Kidney capillary endothelial cell (primary cell): ENCODE measurements at regions not wholly inside any gene's neighbourhood (a gene's known extent, or its start where the extent isn't known, plus 50 kb on each side); places are given as distances from the start of the nearest gene placed in this dataset.
A peak's percentile ranks its signal among the peaks of the same experiment; 100 is the strongest.

Experiments
- DNase-seq: peaks from one replicate; pipeline ENCODE4 v3.0.0-alpha.2; 2018; ENCODE audit warnings: low spot score

DNA sequence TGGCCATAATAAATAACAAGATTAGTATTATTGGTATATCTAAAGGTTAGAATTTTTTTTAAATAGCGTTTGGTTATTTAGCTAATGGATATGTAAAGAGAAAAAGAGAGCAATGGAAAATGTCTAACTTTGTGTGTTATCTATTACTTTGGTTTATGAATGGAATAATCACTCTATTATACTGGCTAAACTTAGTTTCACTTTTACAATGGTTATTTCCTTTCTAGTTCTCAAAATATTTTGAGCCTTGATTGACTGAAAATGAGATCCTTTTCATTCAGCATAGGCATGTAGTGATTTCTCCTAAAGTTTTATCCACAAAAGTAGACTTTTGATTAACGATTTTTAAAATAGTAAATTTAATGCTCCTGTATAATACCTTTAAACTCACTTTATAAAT is 51.6 kb upstream of the MLIP start:
- DNase-seq: no peak

DNA sequence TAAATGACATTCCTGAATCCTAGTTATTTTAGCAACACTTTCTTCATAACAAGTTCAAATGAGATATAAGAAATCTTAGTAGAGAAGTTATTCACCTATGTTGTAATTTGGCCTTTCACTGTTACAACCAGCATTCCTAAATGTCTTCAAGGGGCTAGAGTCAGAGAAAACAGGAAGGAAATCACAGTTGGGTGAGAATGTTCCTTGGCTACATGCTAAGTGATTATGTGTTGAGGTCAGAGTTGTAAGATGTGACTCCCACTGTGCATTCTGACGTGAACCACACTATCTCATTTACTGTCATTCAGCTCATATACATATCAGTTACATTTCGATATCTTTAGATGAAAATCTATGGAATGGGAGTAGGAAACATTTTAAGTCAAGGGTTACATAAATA is 51.0 kb upstream of the MLIP start:
- peak; percentile 20 for DNase-seq
